HG03571 (cell line): ENCODE measurements at regions not wholly inside any gene's neighbourhood (a gene's known extent, or its start where the extent isn't known, plus 50 kb on each side); places are given as distances from the start of the nearest gene placed in this dataset.
"Not testable (repeated sequence)": the region's sequence is repeated elsewhere in the genome, so short reads cannot be mapped to it uniquely, and the experiment has no call there.

Source experiments
- ATAC-seq: cut with Tn5 transposase; IDR thresholded peaks from one replicate; pipeline ENCODE4 v1.9.1; 2021; ENCODE audit not compliant: unreplicated experiment

DNA sequence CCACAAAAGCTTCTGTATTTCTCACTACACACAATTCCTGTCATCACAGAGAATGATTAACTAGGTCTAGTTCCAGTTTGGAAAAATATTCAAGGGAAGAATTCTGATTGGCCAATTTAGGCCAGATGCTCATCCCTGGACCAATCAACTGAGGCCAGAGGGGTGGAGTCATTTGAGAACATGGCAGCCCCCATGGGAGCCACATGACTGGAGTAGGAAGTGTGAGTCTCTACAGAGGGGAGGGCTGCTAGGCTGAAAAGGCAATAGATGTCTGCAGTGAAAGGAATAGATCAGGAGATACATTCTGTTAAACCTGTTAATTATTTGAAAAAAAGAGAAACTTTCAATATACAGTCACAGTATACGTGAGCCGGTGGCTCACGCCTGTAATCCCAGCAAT is 125.2 kb downstream of the UNC93B1 start:
- not testable (repeated sequence) for ATAC-seq

DNA sequence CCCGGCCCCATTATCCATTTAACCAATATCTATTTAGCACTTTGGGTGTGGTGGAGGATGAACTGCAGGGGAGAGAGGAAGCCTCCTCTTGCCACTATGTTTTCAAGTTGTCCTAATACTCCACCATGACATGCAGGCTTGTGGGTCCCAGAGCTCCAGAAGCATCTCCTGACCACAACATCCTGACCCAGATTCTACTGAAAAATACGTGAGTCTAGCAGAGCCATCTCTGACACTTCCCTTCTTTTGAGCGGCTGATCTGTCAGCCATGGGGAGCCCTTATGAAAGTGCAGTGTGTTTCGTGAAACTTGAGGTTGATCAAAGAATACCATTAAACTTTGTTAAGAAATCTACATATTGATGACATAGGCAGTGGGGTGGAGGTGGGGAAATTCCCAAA is 126.6 kb downstream of the UNC93B1 start:
- ATAC-seq: not testable (repeated sequence)

DNA sequence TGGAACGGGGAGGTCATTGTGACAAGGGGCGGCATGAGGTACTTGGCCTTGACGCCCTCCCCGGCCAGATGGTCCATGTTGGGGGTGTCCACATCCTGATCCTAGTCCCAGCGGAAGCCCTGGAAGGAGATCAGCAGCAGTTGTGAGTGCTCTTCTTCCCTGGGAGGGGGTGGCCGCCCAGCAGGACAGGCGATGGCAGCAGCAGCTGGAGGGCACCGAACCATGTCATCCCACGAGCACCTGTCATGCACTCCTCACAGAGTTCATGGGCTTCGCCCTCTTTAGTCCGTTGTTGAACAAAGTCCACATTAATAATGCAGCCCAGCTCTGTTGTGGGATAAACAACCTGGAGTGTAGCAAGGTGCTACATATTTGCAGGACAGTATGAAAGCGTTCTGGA is 130.7 kb downstream of the UNC93B1 start:
- ATAC-seq: not testable (repeated sequence)

- ATAC-seq: not testable (repeated sequence)
These were observed 132.7 kb downstream of the UNC93B1 start for GRCh38 chr11:67871168-67871567.

DNA sequence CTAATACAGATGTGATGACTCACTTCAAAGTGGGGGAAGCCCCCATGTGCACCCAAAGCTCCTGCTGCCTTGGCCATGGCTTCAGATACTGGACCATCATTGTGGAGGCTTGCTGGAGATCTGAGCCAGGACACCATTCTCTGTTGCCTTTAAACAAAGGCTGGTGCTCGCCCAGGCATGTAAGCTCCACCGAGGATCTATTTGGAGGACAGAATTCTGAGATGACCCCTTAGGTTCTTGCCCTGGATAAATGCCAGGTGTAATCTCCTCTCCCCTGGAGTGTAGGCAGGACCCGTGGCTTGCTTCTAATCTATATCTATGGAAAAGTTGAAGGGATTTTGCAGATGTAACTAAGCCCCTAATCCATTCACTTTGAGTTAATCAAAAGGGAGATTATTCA is 141.0 kb downstream of the UNC93B1 start:
- not testable (repeated sequence) for ATAC-seq

GRCh38 chr11:67859513-67860161 is 144.3 kb downstream of the UNC93B1 start:
- ATAC-seq: not testable (repeated sequence)

DNA sequence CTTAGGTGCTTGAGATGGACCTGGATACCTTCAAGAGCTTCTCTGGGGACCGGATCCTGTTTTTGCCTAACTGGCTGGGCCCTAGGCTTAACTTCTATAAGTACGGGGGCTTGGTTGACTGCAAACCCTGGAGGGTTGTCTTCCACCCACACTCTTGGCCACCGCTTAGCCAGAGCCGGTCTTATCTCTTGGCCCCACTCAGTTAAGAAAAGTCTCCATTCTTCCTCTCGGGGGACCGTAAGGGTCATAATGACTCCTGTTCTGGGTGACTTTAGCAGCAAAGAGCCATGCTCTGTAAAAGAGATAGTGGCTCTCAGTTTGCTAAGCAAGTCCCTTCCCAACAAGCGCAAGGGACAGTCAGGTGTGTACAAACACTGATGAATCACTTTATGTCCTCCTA is 153.2 kb downstream of the UNC93B1 start:
- ATAC-seq: not testable (repeated sequence)

DNA sequence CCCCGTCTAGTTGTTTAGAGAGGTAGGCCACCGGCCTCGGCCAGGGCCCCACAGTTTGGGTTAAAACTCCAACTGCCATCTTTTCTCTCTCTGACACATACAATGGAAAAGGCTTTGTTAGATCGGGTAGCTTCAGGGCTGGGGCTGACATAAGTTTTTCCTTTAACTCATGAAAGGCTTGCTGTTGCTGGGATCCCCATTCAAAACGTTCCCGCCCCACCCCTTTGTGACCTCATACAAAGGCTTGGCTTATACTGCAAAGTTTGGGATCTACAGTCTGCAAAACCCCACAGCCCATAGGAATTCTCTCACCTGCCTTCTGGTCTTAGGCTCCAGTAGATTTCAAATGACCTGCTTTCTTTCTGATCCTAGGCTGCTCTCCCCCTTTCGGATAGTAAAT is 154.1 kb downstream of the UNC93B1 start:
- not testable (repeated sequence) for ATAC-seq

DNA sequence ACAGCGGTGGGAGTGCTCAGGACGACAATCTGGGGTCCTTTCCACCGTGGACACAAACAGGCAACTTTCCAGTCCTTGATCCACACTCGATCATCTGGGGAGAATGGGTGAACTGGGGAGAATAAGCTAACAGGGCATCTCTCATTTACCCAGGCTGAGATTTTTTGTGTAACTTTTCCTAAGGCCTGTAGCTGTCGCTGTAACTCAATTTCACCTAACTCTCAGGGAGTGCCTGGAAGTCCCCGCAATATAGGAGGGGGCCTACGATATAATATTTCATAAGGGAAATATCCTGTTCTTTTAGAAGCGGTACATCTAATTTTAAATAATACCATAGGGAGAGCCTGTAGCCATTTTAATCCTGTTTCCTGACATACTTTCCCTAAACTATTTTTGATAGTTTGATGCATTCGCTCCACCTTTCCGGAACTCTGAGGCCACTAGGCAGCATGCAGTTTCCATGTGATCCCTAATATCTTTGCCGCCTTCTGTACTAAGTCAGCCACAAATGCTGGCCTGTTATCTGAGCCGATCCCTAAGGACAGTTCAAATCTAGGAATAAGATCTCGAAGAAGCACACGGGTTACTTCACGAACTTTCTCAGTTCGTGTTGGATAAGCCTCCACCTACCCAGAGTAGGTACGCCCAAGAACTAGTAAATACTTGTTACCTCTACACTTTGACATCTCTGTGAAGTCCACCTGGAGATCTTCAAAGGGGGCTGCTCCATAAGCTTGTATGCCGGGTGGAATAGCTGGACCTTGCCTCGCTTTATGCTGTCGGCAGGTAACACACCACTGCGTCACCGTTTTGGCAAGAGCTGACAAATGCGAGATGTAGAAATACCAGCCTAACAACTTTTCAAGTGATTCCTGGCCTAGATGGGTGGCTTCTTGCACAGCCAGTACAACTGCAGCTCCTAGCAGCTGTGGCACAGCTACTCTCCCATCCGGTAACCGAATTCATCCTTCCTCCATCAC is 155.7 kb downstream of the UNC93B1 start:
- ATAC-seq: not testable (repeated sequence)

- not testable (repeated sequence) for ATAC-seq
These were observed 157.6 kb downstream of the UNC93B1 start for GRCh38 chr11:67846303-67846702.

DNA sequence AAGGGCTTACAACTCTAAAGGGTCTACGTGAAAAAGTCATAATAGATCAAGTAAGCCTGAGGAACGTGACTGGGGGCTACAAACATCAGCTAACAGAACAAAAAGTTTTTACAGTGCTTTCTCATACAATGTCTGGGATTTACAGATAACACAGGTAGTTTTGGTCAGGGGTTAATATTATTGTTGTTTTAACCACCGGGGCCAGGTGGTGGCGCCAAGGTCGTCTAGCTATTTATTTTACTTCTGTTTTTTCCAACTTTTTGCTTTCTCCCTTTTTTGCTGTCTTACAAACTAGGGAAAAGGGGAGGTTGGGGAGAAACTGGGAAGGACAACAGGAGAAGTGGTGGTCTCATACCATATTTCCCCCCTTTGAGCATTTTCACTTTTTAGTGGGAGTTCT is 158.6 kb downstream of the UNC93B1 start:
- not testable (repeated sequence) for ATAC-seq

DNA sequence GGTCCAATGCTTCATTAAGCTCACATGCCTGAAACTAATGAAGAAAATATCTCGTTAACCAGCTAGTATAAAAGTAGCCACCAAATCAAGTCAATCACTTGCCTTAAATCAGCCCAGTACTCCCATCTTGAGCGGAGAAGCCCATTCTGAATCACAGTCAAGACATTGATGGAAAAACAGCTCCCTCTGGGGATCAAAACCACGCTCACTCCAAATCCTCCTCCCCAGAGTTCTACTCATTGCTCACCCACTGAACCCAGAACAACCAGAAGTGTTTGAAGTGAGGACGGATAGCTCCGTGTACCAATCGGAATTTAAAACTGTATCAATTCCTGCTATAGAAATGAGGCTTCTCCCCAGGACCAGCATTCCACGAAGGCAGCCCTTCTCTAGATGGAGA is 163.3 kb downstream of the UNC93B1 start:
- ATAC-seq: not testable (repeated sequence)

GRCh38 chr11:67830152-67830551 is 155.7 kb upstream of the ALDH3B2 start:
- not testable (repeated sequence) for ATAC-seq

- not testable (repeated sequence) for ATAC-seq
These were observed 152.5 kb upstream of the ALDH3B2 start for GRCh38 chr11:67826951-67827296.

- not testable (repeated sequence) for ATAC-seq
These were observed 151.9 kb upstream of the ALDH3B2 start for GRCh38 chr11:67826028-67826950.

GRCh38 chr11:67824861-67825260 is 150.4 kb upstream of the ALDH3B2 start:
- not testable (repeated sequence) for ATAC-seq

DNA sequence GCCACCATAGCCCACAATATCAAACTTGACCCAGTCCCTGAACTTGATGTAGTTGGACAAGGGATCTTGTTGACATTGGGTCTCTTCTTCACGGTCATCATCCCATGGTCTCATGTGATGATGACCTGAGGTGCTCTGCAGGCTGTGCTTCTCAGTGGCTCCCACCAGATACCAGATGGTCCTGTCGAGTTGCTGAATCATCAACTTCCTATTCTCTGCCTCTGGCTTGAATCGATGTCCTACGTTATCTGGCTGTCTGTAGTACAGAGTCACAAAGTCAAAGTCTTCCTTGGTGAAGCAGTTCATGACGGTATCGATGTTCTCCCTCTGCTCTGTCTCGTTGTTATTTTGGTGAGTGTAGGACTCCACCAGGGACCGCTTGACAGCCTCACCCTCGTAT is 145.7 kb upstream of the ALDH3B2 start:
- ATAC-seq: no peak

DNA sequence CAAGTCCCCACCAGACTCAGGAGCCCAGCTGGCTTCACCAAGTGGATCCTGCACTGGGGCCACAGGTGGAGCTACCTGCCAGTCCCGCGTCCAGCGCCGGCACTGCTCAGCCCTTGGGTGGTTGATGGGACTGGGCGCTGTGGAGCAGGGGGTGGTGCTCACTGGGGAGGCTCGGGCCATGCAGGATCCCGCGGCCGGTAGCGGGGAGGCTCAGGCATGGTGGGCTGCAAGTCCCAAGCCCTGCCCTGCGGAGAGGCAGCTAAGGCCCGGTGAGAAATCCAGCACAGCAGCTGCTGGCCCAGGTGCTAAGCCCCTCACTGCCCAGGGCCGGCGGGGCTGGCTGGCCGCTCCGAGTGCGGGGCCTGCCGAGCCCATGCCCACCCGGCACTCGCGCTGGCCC is 143.1 kb upstream of the ALDH3B2 start:
- ATAC-seq: not testable (repeated sequence)

DNA sequence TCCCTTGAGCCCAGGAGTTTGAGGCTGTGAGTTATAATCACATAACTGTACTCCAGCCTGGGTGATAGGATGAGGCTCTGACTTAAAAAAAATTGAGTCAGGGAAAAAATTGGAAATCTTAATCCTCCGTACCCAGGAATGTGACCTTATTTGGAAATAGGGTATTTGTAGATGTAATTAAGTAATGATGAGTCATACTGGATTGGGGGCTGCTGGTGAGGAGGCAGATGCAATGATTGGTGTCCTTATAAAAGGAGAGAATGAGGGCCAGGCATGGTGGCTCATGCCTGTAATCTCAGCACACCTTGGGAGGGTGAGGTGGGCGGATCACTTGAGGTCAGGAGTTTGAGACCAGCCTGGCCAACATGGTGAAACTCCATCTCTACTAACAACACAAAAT is 134.9 kb upstream of the ALDH3B2 start:
- not testable (repeated sequence) for ATAC-seq

DNA sequence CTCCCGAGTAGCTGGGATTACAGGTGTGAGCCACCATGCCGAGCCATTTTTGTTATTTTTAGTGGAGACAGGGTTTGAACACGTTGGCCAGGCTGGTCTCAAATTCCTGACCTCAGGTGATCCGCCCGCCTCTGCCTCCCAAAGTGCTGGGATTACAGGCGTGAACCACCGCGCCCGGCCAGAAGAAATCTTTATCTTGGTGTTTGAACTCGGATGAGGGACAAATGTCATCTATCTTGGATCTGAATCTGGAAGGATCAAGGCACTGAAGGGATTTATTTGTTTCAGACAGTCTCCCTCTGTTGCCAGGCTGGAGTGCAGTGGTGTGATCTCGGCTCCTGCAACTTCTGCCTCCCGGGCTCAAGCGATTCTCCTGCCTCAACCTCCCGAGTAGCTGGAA is 133.5 kb upstream of the ALDH3B2 start:
- ATAC-seq: not testable (repeated sequence)

DNA sequence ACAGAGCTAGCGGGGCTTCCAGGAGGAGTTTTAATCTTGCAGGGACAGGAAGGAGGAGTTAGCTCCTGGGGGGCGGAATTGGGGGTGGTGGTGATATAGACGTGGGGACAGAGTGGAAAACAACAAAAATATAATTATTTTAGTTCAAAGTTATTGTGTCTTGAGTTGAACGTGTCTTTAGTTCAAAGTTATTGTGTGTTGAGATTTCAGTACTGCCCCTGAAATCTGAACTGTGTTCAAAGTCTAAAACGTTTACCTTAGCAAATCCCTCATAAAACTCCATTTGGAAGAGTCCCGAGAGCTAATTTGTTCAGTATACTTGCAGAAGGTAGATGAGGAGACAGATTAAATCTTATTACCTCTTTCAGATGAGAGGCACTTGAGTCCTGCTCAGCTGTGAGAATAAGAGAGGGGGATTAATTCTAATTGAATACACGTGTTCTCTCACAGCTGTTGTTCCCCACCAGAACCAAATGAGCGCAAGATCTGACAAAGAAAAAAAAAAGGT is 132.4 kb upstream of the ALDH3B2 start:
- not testable (repeated sequence) for ATAC-seq
